ENCODE measurements at regions not wholly inside any gene's neighbourhood (a gene's known extent, or its start where the extent isn't known, plus 50 kb on each side); places are given as distances from the start of the nearest gene placed in this dataset.

DNA sequence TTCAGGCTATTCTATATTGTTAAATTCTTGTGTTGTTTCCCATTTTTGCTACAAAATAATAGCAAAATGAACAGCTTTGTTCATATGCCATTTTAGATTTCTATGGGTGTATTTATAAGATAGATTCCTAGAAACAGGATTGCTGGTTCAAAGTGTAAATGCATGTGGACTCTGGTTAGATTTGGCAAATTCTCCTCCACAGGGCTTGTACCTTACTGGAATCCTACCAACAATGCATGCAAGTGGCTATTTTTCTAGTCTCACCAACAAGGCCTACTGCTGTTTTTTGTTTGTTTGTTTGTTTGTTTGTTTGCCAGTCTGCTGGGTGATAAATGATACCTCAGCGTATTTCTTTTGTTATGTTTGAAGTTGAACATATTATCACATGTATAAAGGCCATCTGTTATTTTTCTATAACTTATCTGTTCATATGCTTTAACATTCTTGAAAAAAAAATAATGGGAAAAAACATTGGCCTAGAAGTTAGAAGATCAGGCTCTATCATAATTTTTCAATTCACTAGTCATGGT, 87.1 kb upstream of the AHR start:
- no peak for DNase-seq (ENCODE audit: extremely low read depth, low read depth)

DNA sequence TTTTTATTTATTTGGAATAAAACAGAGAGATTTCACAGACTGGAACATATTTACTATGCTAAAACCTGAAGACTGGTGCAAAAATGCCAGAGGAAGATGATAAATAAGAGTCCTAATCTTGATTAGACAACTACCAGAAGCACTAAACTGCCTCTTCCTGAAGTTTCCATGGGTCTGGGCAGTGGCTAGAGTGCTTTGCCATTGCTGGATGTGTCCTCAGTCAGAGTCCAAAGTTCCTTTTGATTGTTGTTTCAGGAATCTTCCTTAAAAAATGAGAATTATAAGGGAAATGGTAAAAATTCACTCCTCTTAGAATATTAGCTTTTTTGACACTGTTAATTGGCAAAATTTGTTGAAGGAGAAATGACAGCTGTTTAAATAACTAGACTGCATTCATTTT, 86.3 kb upstream of the AHR start:
- no peak for DNase-seq (ENCODE audit: extremely low read depth, low read depth)

DNA sequence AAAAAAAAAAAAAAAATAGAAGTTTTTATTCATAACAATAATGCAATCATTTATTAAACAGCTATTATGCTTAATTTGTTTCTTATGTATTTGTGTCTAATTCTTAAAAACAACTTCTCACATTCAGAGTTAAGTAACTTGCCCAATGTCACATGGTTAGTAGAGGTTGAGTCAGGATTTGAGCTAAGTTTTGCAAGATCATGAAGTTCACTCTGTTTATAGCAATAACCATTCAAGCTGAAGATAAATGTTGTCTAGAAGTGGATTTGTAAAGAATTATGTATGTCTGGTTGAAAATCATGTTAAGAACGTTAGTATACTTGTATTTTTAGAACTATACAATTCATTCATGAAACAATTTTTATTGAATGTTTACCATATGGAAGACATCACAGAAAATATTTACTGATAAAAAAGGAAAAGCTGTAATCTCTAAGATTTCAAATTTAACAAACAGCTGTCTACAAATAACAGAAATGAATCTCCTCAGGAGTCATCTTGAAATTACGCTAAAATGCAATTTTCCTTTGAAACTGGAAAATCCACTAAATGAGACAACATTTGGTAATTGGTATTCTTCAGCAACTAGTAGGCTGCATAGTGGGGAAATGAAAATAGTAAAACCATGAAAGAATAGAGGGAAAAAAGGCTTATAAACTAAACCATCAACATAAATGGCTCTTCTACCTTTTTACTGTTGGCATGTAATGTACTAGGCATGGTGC, 70.5 kb upstream of the AHR start:
- no peak for DNase-seq (ENCODE audit: extremely low read depth, low read depth)

DNA sequence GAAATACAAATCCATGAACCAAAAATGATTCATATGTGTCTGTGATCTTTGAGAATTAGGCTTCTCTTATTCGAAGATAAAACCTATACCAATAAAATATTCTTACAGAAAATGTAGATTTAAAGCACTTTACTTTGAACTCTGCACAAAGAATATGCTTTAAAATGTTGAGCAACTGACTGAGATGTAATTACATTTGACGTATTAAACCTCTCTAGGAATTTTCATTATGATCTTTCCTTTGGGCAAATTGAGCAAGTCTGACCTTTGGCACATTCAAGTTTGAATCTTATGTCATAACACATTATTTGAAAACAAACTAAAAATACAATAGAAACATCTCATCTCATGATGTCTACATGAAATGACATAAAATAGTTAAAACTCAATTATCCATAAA, 69.2 kb upstream of the AHR start:
- no peak for DNase-seq (ENCODE audit: extremely low read depth, low read depth)

DNA sequence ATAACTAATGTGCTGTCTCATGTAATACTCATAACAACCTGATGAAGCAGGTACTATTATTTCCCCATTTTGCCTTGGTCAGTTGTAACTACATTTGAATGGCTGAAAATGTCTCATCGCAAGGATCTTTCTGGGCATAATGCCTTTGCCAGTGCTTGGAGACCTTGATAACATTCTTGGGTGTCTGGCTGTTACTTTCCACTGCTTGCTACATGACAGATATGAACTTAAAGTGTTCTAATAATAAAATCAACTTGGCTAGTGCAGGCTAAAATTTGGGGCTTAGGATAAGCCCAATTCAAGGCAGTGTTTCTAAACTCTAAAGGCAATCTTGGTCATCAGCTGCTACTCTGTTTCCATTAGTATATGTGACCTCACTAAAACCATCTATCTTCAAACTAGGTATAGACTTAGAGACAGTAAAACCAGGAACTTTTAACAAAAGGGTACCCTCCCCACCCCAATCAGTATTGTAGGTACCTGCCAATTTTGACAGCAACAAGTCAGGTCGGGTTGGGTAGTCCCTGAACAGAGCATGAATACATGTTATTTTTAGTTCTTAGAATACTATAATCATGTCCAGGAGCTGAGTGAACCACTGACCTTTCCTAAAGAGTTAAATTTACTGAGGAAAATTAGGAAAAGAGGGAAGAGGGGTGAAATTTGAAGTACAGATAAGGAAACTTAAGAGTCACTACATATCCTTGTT, 68.2 kb upstream of the AHR start:
- no peak for DNase-seq (ENCODE audit: extremely low read depth, low read depth)

DNA sequence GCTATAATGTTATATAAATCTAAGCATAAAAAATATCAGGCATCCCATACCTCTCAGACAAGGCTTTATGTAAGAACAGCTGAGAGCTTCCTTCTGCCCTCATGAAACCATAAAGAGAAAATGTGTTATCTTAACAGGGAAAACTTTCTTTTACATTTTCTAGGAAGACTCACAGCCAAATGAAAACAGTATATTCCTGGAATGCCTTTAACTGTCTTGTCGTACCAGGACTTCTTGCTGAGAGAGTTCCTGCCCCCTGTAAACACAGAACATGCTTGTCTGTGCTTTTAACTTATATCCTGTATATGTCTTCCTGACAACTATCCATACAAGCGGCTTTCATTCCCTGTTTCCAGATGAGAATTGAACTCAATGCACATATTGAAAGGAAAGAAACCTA, 64.8 kb upstream of the AHR start:
- no peak for DNase-seq (ENCODE audit: extremely low read depth, low read depth)

DNA sequence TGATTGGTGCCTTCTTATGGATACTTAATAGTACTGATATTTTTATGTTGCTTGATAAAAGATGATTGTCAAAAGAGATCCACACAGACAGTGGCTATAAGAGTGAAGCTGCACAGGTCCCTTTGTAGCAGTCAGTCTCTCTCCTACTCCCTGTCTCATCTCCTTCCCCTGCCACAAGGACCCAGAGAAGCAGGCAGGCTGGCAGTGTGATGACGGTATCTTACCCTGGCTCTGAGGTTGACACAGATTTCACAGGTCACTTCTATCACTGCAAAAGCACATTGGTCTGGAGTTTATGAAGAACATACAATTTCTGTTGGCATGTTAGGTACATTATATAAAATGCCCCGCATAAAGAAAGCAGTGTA, 64.4 kb upstream of the AHR start:
- DNase-seq (ENCODE audit: extremely low read depth, low read depth): peak; percentile 15

DNA sequence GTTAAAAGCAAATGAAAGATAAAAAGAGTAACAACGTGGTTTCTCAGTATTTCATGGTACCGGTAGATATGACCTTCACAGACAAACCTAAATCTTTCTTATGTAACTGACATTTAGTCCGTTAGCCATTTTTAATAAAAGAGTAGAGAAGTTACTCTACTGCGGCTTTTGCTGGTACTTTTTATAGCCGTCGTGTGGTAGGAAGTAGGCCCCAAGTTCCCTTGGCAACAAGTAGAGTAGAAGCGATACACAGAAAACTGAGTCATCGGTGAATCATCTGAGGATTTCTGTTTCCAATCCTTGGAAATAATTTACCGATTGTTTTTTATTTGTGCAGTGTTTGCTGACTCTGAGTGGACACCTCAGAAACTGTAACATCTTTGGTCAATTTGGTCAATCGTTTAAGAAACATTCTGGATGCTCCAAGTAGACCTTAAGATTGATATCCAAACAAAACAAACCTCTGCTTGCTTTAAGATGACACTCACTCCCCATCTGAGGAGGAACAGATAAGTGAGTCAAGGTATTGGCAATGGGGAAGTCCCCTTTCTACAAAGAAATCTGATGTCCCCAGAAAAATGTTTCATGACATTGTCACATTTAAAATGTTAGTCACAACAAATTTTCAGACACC, 63.9 kb upstream of the AHR start:
- DNase-seq (ENCODE audit: extremely low read depth, low read depth): peak; percentile 83

DNA sequence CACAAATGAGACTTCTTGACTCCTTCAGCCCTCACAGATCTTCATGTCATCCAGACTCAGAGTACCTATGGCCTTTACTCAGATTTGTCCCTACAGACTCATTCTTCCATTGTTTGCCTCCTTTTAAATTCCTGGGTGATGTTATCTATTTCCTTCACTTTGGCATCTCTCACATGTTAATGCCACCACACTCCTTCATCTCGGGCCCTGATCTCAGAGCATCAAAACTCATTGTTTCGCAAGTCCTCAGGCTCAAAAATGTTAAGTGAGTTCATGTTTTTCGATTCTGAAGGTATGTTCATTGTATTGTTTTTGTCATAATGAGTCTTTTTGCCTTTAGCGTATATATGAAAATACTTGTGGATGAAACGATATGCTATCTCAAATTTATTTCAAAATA, 62.3 kb upstream of the AHR start:
- no peak for DNase-seq (ENCODE audit: extremely low read depth, low read depth)

DNA sequence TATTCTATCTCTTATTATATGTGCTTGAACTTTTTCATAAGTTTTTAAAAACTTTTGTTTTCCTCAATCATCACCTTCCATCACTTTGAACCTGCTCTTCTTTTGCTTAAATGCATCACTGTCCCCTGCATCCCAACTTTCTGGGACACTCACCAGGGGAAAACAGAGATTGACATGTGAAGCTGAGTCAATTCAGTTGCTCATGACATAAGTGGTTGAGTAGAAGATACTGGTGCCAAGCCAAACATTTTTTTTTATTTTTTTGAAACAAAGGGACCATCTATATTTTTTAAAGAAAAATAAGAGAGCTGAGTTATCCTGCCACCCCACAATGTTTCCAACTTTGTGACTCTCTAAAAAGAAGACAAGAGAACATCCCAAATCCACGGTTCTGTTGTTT, 61.8 kb upstream of the AHR start:
- DNase-seq (ENCODE audit: extremely low read depth, low read depth): no peak

DNA sequence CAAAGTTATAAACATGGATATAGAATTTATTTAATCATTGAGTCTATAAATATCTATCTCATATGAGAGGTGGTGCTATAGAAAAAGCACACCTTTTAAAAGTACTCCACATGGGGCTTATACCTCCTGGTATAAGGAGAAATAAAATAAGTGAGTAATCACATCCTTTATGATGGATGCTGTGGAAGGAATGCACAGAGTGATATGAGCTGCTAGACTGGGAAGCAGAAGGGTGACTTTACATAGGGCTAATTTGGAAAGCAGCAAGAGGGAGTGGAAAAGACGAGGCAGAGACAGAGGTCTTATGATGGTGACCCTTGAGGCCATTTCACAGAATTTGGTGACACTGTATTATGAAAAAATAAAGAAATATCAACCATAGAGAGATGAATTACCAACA, 59.4 kb upstream of the AHR start:
- no peak for DNase-seq (ENCODE audit: extremely low read depth, low read depth)

DNA sequence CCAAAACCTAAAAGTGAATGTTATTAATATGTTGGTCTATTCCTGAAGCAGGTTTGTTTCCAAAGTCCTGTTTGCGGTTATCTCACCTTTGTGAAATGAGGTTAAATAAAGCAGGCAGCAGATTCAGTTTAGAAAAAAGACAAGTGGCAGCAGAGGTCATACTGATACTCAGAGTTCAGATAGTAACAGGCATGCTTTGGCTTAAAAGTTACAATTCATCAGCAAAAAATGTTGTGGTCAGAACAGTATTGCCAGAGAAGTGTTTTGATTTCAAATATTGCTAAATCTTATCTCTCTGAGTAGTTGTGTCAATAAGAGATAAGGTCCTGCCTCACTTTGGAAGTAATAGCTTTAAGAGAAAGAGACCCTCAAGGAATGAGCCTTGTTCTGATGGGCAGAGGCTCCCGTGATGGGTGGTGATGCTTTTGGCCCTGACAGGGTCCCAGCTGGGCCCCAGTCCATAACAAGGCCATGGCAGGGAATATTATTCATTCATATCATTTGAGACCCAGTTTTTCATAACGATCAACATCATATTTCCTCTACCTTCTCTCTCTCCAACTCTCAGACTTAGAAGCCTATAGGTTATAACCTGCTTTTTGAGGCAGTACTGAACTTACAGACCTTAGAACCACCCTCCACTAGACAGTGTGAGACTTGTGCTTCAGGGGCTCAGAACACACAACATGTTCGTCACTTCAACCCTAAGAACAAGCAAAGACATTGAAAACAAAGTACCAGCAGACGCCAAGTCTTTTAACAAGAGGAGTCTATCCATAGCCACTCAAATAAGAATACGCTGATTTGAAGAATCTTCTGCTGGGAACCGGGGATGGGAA, 58.5 kb upstream of the AHR start:
- no peak for DNase-seq (ENCODE audit: extremely low read depth, low read depth)

DNA sequence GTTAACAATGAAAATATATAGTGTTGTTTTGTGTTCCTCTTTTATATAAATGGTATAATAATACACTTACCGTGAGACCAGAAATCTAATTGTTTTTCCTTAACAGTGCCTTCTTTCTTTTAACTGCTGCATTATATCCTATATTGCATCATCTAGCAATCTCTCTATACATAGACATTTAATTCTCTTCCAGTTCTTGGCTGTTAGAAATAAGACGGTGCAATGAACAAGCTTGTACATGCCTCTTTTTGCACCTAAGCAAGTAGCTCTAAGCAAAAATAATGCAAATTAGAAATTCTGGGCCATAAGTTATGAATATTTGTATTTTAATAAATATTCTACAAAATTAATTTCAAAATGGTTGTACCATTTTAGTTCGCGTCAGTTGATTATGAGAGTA, 55.9 kb upstream of the AHR start:
- DNase-seq (ENCODE audit: extremely low read depth, low read depth): no peak

DNA sequence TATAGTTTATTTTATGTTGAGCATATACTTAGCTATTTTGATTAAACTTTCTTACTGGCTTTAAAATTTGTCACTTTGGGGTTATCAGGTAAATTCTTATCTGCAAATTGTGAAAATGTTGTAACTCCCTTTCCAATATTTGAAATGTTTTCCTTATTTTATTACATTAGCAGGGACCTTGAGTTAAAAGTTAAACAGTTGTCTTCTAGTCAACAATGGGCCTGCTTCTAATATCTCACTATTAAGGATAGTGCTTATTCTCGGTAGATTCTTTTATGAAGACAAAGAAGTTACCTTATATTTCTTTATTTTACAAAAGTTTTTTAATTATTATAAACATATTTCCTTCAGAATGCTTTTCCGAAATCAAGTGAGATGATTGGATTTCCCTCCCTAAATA, 53.7 kb upstream of the AHR start:
- DNase-seq (ENCODE audit: extremely low read depth, low read depth): no peak

DNA sequence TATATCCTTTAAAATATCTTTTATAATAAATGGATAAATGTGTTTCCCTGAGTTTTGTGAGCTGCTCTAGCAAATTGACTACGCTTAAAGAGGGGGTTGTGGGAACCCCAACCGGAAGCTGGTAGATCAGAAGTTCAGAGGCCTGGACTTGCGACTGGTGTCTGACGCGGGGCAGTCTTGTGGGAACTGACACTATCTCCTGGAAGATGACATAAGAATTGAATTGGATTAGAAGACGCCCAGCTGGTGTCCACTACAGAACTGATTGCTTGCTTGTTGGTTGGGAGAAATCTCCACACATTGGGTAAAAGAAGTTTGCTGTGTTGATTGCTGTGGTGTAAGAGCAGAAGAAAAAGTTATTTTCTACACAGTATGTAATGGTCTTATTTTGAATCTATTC, 51.1 kb upstream of the AHR start:
- DNase-seq (ENCODE audit: extremely low read depth, low read depth): no peak

DNA sequence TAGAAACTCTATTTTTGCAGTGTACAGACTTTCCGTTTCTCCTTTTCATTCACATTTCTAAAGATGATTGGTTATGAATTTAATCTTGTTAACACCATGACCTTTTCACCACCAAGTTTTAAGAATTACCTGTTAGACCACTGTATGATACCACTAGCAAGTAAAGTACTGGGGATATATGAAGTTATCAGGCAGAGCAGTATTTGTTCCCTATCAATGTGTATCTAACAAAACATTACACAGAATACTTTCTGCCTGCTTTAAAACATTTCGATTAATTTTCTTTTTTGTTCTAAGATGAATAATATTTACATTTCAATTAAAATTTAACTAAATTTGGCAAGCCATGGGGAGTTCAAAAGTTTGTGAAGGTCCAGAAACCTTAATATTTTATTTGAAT, 49.9 kb upstream of the AHR start:
- no peak for DNase-seq (ENCODE audit: extremely low read depth, low read depth)

Small RNA genes lying in the stretch of these regions (small RNA-seq; reads per million reads assigned to genes)
- gene RF00017: 0 reads per million in 2 experiments

Data from NCI-H460 (cell line).